ENCODE measurements at regions not wholly inside any gene's neighbourhood (a gene's known extent, or its start where the extent isn't known, plus 50 kb on each side); places are given as distances from the start of the nearest gene placed in this dataset.
"Not testable (repeated sequence)": the region's sequence is repeated elsewhere in the genome, so short reads cannot be mapped to it uniquely, and the experiment has no call there.

- no peak for DNase-seq
Measured at GRCh38 chr1:215402147-215402546, 165.0 kb upstream of the KCTD3 start.

DNA sequence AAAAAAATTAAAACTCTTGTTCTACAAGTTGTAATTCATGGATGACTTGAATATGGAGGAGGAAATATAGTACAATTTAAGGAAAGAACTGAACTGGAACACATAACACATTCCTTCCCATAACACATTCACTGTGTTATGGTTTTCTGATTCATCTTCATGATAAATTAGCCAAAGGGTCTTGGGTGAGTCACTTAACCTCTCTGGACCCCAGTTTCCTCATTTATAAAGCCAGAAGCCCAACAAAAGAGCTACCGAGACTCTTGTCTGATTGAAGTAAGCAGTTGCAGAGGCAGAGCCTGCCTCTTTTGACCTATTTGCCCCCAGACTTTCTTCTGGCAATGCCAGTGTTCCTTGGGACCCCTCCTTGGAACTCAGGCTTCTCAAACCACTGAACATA, 161.9 kb upstream of the KCTD3 start:
- DNase-seq, result no peak

GRCh38 chr1:215406927-215407326, 160.2 kb upstream of the KCTD3 start:
- DNase-seq, result no peak

DNA sequence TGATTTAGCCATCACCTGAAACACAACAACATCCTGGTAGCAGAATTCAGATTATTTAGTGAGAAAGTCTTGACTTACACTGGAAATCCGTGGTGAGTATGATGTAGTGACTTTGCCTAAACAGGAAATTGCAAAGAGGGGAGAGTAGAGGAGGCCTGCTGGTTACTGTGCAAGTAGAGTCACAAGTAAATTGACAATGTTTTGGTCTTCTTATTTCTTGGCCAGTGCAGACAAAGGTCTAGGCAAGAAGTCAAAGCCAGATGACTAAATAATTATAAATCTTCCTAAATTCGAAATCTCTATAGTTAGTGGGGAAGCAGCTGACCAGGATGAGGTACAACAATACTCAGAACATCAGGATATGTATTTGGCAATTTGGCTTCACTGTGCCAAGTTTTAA, 159.5 kb upstream of the KCTD3 start:
- DNase-seq, result no peak

DNA sequence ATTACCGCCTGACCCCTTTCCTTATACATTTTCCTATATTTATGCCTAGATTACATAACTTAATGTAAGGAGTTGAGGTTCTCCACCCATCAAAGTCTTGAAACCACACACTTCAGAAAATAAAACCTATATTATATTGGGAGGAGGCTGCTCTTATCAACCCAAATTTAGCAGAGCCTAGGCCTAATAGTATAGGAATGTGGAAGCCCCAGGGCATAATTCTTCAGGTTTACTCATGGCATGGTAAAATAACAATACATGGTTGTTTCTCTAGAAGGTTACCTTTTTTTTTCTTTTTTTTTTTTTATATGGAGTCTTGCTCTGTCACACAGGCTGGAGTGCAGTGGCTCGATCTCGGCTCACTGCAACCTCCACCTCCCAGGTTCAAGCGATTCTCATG, 157.6 kb upstream of the KCTD3 start:
- DNase-seq, result not testable (repeated sequence)

GRCh38 chr1:215415521-215415920, 151.6 kb upstream of the KCTD3 start:
- DNase-seq, result not testable (repeated sequence)

GRCh38 chr1:215416497-215416896, 150.6 kb upstream of the KCTD3 start:
- DNase-seq, result no peak

DNA sequence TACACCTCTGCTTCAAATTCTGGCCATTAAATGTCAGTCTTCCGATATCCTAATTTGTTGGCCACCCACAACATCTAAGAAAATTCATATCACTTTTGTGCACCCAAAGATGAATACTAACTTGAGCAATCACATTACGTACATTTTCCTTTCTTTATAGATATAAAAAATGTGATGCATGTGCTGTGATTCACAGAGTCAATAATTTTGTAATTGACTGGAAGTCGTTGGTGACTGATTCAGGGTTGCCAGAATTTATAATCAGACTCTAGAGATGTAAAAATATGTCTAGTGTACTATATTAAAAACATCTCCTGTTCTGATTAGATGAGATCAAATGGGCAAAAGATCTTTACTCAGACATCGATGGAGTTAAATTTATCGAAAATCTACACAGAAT, 150.0 kb upstream of the KCTD3 start:
- DNase-seq, result no peak

DNA sequence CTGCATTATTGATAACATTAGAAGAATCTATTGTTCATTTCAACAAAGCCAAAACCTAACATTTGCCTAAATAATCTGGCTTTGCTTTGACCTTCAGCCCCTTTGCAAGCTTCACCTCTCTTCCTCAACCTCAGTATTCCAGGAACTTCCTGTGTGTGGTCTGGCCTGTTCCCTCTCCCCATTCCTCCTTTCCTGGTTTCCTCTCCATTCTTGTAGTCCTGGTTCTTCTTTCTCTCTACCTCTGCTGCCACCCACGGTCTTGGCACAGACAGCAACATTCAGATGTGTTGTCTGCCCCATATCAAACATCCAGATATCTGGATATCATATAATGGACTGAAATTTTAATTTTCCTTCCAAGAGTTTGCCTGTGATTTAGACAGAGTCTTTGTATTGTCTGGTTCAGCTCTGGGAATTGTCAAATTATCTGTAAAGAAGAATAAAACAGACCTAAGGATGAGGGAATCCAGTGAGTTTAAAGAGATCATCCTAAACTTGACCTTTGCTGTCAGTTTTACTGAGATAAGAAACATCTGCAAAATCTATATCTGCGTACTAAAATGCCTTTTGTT, 148.1 kb upstream of the KCTD3 start:
- DNase-seq, result no peak

GRCh38 chr1:215421744-215422143, 145.4 kb upstream of the KCTD3 start:
- DNase-seq, result no peak

- DNase-seq, result no peak
Measured at GRCh38 chr1:215423288-215423687, 143.8 kb upstream of the KCTD3 start.

GRCh38 chr1:215425138-215425537, 142.0 kb upstream of the KCTD3 start:
- no peak for DNase-seq

DNA sequence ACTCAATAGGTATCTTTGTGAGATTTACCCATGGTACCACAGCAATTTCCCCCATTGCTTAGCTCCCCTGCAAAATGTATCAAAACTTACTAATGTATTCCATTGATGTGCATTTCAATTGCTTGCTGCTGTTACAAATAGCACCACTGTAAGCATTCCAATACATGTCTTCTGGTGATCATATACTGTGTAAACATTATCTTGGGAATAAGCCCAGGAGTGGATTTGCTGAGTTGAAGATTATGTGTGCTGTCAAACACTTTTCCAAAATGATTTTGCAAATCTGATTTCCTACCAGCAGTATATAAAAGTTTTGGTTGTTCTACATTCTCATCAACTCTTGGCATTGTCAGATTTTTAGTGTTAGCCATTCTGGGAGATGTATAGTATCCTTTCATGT, 141.0 kb upstream of the KCTD3 start:
- DNase-seq, result no peak

GRCh38 chr1:215432483-215433227, 134.4 kb upstream of the KCTD3 start:
- not testable (repeated sequence) for DNase-seq

DNA sequence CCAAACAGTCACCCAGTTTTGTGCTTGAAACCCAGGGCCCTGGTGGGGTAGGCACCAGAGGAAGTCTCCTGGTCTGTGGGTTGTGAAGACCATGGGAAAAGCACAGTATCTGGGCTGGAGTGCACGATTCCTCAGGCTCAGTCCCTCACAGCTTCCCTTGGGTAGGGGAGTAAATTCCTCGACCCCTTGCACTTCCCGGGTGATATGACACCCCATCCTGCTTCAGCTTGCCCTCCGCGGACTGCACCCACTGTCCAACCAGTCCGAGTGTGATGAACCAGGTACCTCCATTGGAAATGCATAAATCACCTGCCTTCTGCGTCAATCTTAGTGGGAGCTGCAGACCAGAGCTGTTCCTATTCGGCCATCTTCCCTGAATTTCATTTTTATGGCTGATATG, 133.9 kb upstream of the KCTD3 start:
- DNase-seq, result no peak

DNA sequence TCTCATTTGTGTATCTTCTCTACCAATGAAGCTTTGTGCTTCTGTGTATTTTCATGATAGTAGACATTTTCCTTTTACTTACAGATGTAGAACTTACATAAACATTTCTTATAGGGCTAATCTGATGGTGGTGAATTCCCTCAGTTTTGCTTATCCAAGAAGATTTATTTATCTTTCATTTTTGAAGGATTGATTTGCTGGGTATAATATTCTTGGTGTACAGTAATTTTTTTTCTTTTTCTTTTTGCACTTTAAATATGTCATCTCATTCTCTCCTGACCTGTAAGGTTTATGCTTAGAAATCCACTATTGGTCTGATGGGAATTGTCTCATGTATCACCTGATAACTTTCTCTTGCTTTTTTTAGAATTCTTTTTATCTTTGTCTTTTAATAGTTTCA, 127.6 kb upstream of the KCTD3 start:
- DNase-seq, result no peak

- DNase-seq, result no peak
Measured at GRCh38 chr1:215444715-215445414, 122.2 kb upstream of the KCTD3 start.

DNA sequence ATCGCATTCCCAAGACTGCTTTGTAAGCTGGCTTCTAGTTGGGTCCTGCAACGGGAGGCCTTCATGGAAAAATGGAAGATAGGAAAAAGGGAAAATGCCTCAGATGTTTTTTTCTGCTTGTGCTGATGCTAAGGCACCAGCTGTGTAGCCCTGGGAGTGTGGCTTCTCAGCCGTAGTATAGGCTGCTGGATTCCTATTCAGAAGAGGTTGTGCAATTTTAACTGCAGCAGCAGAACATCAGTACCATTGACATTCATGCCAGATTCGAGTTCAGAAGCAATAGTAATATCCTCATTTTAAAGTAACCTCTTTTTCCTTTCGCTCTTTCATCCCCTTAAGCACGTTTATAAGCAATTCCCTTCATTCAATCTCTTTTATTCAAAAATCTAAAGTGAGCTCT, 119.1 kb upstream of the KCTD3 start:
- DNase-seq, result not testable (repeated sequence)

GRCh38 chr1:215449147-215449546, 118.0 kb upstream of the KCTD3 start:
- DNase-seq, result not testable (repeated sequence)

- no peak for DNase-seq
Measured at GRCh38 chr1:215453440-215453839, 113.7 kb upstream of the KCTD3 start.

DNA sequence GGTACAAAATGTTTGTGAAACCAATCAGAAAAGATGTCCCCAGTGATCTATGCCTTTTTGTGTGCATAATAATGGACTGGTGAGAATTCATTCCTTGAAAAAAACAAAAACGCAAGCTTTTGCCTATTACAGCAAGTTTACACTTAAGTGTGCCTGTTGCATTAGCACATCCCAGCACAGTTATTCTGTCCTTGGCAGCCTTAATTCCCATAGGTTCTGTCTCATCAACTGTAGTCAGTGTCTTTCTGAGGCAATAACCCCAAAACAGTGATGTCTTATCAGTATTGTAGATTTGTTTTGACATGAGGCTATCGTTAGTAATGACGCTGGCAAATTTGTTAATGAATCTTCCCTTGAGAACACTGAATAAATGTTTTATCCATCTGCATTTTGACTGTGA, 109.9 kb upstream of the KCTD3 start:
- no peak for DNase-seq

GRCh38 chr1:215458104-215458503, 109.0 kb upstream of the KCTD3 start:
- no peak for DNase-seq

DNA sequence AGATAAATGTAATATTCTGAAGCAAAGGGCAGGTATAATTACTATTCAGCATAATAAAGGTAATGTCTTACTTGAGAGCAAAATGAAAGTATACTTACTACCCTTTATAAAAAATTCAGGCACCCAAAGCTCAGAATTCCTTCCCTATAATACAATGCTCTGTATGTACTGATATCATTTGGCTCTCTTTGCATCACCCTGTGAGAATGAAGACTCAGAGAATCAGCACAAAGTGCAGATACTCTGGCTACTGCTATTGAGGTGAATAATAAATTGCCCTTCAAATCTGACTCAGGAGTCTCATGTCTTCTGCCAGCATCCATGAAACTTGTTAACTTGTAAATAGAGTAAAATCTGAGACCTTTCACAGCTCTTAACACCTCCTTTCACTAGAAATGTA, 108.5 kb upstream of the KCTD3 start:
- DNase-seq, result no peak

DNA sequence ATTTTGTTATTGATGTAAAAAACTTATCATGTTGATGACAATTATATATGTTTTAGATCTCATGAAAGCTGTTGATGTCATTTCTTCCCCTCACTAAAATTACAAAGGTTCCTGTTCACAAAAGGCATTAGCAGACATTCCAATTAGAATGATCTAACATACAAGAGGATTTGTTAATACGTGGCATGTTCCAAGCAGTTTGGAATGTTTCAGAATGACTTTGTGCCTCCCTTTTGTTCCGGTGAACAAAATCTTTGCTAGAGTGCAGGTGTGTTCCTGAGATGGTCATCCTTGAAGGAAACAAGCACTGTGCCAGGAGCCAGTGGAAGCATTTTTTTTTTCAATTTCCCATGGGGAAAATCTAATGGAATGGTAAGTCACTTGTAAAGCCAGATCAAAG, 108.0 kb upstream of the KCTD3 start:
- no peak for DNase-seq

Measured in COR-L47 (cell line).